H1 (cell line): ENCODE measurements at regions not wholly inside any gene's neighbourhood (a gene's known extent, or its start where the extent isn't known, plus 50 kb on each side); places are given as distances from the start of the nearest gene placed in this dataset.

Source experiments
- CTCF ChIA-PET: fragments of 300-600 bp; sonication (Branson Sonifier 250); formaldehyde crosslinking; loops from one replicate; lab custom pipeline; 2021; ENCODE audit not compliant: partially characterized antibody; lab: Charles Lee
- POLR2A ChIA-PET: fragments of 300-600 bp; sonication (Branson Sonifier 250); formaldehyde crosslinking; loops from one replicate; lab custom pipeline; 2021; ENCODE audit warnings: inconsistent platforms; ENCODE audit not compliant: partially characterized antibody; lab: Charles Lee
- DNase-seq, 2 experiments: peaks; one replicate each; pipeline versions ENCODE4 v3.0.0 to v3.0.0-alpha.2; 2010 to 2022; ENCODE audit warnings: low spot score in 2 of 2, low read depth in 1 of 2, mixed read lengths in 1 of 2
- FAIRE-seq: peaks from 2 replicates; lab custom pipeline; 2011; peaks lifted over from hg19 to GRCh38; lab: Jason Lieb, UNC
- H2AFZ ChIP-seq: 2 replicates; pipeline ENCODE4 v1.8.1; 2012; ENCODE audit warnings: low read length, inconsistent platforms
- H2AK5ac ChIP-seq: 2 replicates; pipeline ENCODE4 v1.6.1; 2013; ENCODE audit warnings: low read depth, low read length
- H2BK120ac ChIP-seq: replicated peaks from 2 replicates; pipeline ENCODE3; 2013; ENCODE audit warnings: low read depth, low read length, inconsistent platforms
- H2BK12ac ChIP-seq: 2 replicates; pipeline ENCODE4 v1.6.1; 2013; ENCODE audit warnings: low read depth, low read length
- H2BK15ac ChIP-seq: 2 replicates; pipeline ENCODE4 v1.6.1; 2013; ENCODE audit warnings: low read length
- H2BK20ac ChIP-seq: 2 replicates; pipeline ENCODE4 v1.6.1; 2013; ENCODE audit warnings: low read length
- H2BK5ac ChIP-seq: 2 replicates; pipeline ENCODE4 v1.6.1; 2013; ENCODE audit warnings: low read depth, low read length
- H3K14ac ChIP-seq: 2 replicates; pipeline ENCODE4 v1.6.1; 2013; ENCODE audit warnings: inconsistent platforms; ENCODE audit not compliant: insufficient read length
- H3K18ac ChIP-seq: 2 replicates; pipeline ENCODE4 v1.6.1; 2013; ENCODE audit warnings: low read length; ENCODE audit errors: extremely low read depth
- H3K23ac ChIP-seq: 2 replicates; pipeline ENCODE4 v1.6.1; 2013; ENCODE audit warnings: inconsistent platforms; ENCODE audit not compliant: insufficient read length
- H3K23me2 ChIP-seq: 2 replicates; pipeline ENCODE4 v1.6.1; 2013; ENCODE audit warnings: low read depth, low read length
- H3K27ac ChIP-seq: 2 replicates; pipeline ENCODE4 v1.6.1; 2011; ENCODE audit warnings: low read depth, low read length, inconsistent platforms
- H3K27me3 ChIP-seq, 4 experiments: replicated peaks in 1 of 4; 1 replicate in 1 of 4; 2 replicates in 3 of 4; pipeline versions ENCODE4 v1.6.1 to v1.8.1; 2011 to 2013; ENCODE audit warnings: low read length in 3 of 4, mild to moderate bottlenecking in 3 of 4, inconsistent platforms in 2 of 4, mixed read lengths in 2 of 4, moderate library complexity in 1 of 4; ENCODE audit not compliant: control insufficient read depth in 3 of 4, insufficient read depth in 3 of 4; ENCODE audit errors: extremely low read depth in 1 of 4
- H3K36me3 ChIP-seq, 4 experiments: 2 replicates each; pipeline versions ENCODE4 v1.6.1 to v1.8.1; 2011 to 2013; ENCODE audit warnings: mild to moderate bottlenecking in 4 of 4, low read length in 3 of 4, moderate library complexity in 2 of 4, control low read depth in 1 of 4, inconsistent platforms in 1 of 4; ENCODE audit not compliant: insufficient read depth in 4 of 4, control insufficient read depth in 2 of 4
- H3K4ac ChIP-seq: replicated peaks from 2 replicates; pipeline ENCODE3; 2013; ENCODE audit warnings: low read length, low read depth, mixed read lengths, inconsistent platforms; ENCODE audit not compliant: insufficient read length
- H3K4me1 ChIP-seq, 4 experiments: replicated peaks in 1 of 4; 1 replicate in 1 of 4; 2 replicates in 3 of 4; pipeline versions ENCODE4 v1.6.1 to v1.8.1; 2011 to 2013; ENCODE audit warnings: low read length in 3 of 4, inconsistent platforms in 2 of 4, mixed read lengths in 1 of 4; ENCODE audit not compliant: insufficient read depth in 4 of 4, control insufficient read depth in 3 of 4
- H3K4me2 ChIP-seq, 2 experiments: 2 replicates each; pipeline versions ENCODE4 v1.6.1 to v1.8.1; 2011 to 2013; ENCODE audit warnings: low read depth in 2 of 2, low read length in 2 of 2, control low read depth in 1 of 2, inconsistent platforms in 1 of 2, mild to moderate bottlenecking in 1 of 2; ENCODE audit not compliant: insufficient read depth in 1 of 2
- H3K4me3 ChIP-seq, 4 experiments: fragments of 200-600, 300-600 bp in 1 of 4; sonication (generic), shearing (Covaris generic), sonication (Bioruptor Twin) in 1 of 4; 2 replicates each; pipeline versions ENCODE4 v1.5.1 to v1.8.1; 2011 to 2016; ENCODE audit warnings: low read length in 4 of 4, low read depth in 3 of 4, control low read depth in 2 of 4, inconsistent platforms in 2 of 4, mild to moderate bottlenecking in 2 of 4, mixed read lengths in 1 of 4, moderate library complexity in 1 of 4; ENCODE audit not compliant: insufficient read depth in 2 of 4; ENCODE audit errors: extremely low read depth in 1 of 4
- H3K56ac ChIP-seq: replicated peaks from 2 replicates; pipeline ENCODE3; 2013; ENCODE audit warnings: low read depth, mild to moderate bottlenecking, mixed read lengths, low read length, inconsistent platforms; ENCODE audit not compliant: insufficient read length
- H3K79me1 ChIP-seq: 2 replicates; pipeline ENCODE4 v1.6.1; 2013; ENCODE audit warnings: low read depth, low read length, control low read depth
- H3K79me2 ChIP-seq, 2 experiments: 2 replicates each; pipeline versions ENCODE4 v1.6.1 to v1.8.1; 2012 to 2013; ENCODE audit warnings: low read length in 2 of 2, mild to moderate bottlenecking in 2 of 2, inconsistent platforms in 1 of 2; ENCODE audit not compliant: insufficient read depth in 2 of 2, control insufficient read depth in 1 of 2
- H3K9ac ChIP-seq, 4 experiments: replicated peaks in 1 of 4; 1 replicate in 1 of 4; 2 replicates in 3 of 4; pipeline versions ENCODE4 v1.6.1 to v1.8.1; 2011 to 2013; ENCODE audit warnings: low read depth in 3 of 4, low read length in 3 of 4, control low read depth in 2 of 4, mild to moderate bottlenecking in 2 of 4, moderate library complexity in 2 of 4, inconsistent platforms in 1 of 4; ENCODE audit errors: extremely low read depth in 1 of 4
- H3K9me3 ChIP-seq, 2 experiments: 2 replicates each; pipeline versions ENCODE4 v1.6.1 to v1.8.1; 2012 to 2013; ENCODE audit warnings: mild to moderate bottlenecking in 2 of 2, moderate library complexity in 2 of 2, control low read depth in 1 of 2, inconsistent platforms in 1 of 2, low read depth in 1 of 2, low read length in 1 of 2, mixed read lengths in 1 of 2; ENCODE audit not compliant: insufficient read depth in 2 of 2
- H4K20me1 ChIP-seq, 2 experiments: replicated peaks in 1 of 2; 2 replicates each; pipeline versions ENCODE3 to v1.8.1; 2011 to 2013; ENCODE audit warnings: inconsistent platforms in 2 of 2, low read length in 2 of 2, mild to moderate bottlenecking in 1 of 2; ENCODE audit not compliant: insufficient read depth in 2 of 2, control insufficient read depth in 1 of 2
- H4K5ac ChIP-seq: 2 replicates; pipeline ENCODE4 v1.6.1; 2013; ENCODE audit warnings: low read length, low read depth, mixed read lengths, inconsistent platforms; ENCODE audit not compliant: insufficient read length
- H4K8ac ChIP-seq: 2 replicates; pipeline ENCODE4 v1.8.0; 2013; ENCODE audit warnings: mild to moderate bottlenecking, moderate library complexity, low read length, inconsistent platforms; ENCODE audit not compliant: insufficient read depth; ENCODE audit errors: extremely low read depth
- H4K91ac ChIP-seq: replicated peaks from 2 replicates; pipeline ENCODE3; 2013; ENCODE audit warnings: low read length, mixed read lengths, inconsistent platforms; ENCODE audit not compliant: insufficient read length
- BACH1 ChIP-seq: IDR thresholded peaks from 2 replicates; pipeline ENCODE4 v1.6.1; 2012; ENCODE audit warnings: low read length, improper control_type of control experiment
- CHD1 ChIP-seq: IDR thresholded peaks from 2 replicates; pipeline ENCODE4 v1.6.1; 2012; ENCODE audit warnings: low read depth, low read length, improper control_type of control experiment
- CREB1 ChIP-seq: IDR thresholded peaks from 2 replicates; pipeline ENCODE4 v1.6.1; 2012; ENCODE audit warnings: inconsistent platforms
- EZH2 ChIP-seq: fragments of 200-600 bp; sonication (generic); IDR thresholded peaks from 2 replicates; pipeline ENCODE4 v1.7.1; 2012; ENCODE audit warnings: low read depth, mild to moderate bottlenecking, moderate library complexity, low read length, inconsistent platforms; ENCODE audit not compliant: severe bottlenecking
- HDAC2 ChIP-seq, 2 experiments: fragments of 300-600 bp in 1 of 2; sonication (generic) in 1 of 2; IDR thresholded peaks; 2 replicates each; pipeline ENCODE4 v1.6.1; 2011 to 2012; ENCODE audit warnings: low read depth in 2 of 2, low read length in 2 of 2, mild to moderate bottlenecking in 2 of 2, moderate library complexity in 2 of 2, borderline replicate concordance in 1 of 2, inconsistent platforms in 1 of 2
- MAFK ChIP-seq: IDR thresholded peaks from 2 replicates; pipeline ENCODE4 v1.6.1; 2012; ENCODE audit warnings: low read depth, mild to moderate bottlenecking, improper control_type of control experiment, low read length
- PHF8 ChIP-seq: fragments of 200-600 bp; sonication (generic); conservative IDR thresholded peaks from 2 replicates; pipeline ENCODE4 v1.7.1; 2012; ENCODE audit warnings: low read depth, mild to moderate bottlenecking, inconsistent platforms, low read length, moderate library complexity
- POU5F1 ChIP-seq: IDR thresholded peaks from 2 replicates; pipeline ENCODE4 v1.6.1; 2011; ENCODE audit warnings: low read depth, mild to moderate bottlenecking, low read length, moderate library complexity
- RBBP5 ChIP-seq: IDR thresholded peaks from 2 replicates; pipeline ENCODE4 v1.7.1; 2012; ENCODE audit warnings: low read depth, mild to moderate bottlenecking, inconsistent platforms, low read length, moderate library complexity, borderline replicate concordance
- TEAD4 ChIP-seq: IDR thresholded peaks from 2 replicates; pipeline ENCODE4 v1.6.1; 2012; ENCODE audit warnings: low read depth, low read length, inconsistent platforms, mixed read lengths
- USF2 ChIP-seq: IDR thresholded peaks from 2 replicates; pipeline ENCODE4 v1.6.1; 2011; ENCODE audit warnings: low read length, improper control_type of control experiment
- WGBS, 2 experiments: shearing (Covaris generic) in 1 of 2; methylation state at CpG; one replicate each; pipeline versions ENCODE4 v1.1.6 to v1.1.7; 2013 to 2015; ENCODE audit warnings: low lambda C conversion rate in 2 of 2, mixed read lengths in 2 of 2, inconsistent platforms in 1 of 2, low coverage in 1 of 2, missing lambda C conversion rate in 1 of 2; ENCODE audit not compliant: insufficient replicate concordance in 2 of 2, insufficient coverage in 1 of 2, insufficient read length in 1 of 2; ENCODE audit errors: extremely low coverage in 1 of 2, missing lambda C conversion rate in 1 of 2; 5-methylcytosine and 5-hydroxymethylcytosine counted together

- Histone ChIP-seq H3K23ac (no peak overlapping the region), H2BK12ac (no peak overlapping the region), H4K91ac (no peak overlapping the region), H3K9ac (no peak overlapping the region), H2BK120ac (no peak overlapping the region), H4K5ac (no peak overlapping the region), H3K56ac (no peak overlapping the region), H2AFZ (no peak overlapping the region), H3K9me3 (no peaks in the 10 kb centered on the region), H3K79me1 (no peaks in the 10 kb centered on the region), H2BK15ac (no peak overlapping the region), H3K4ac (no peak overlapping the region), H3K27me3 (no peaks in the 10 kb centered on the region), H3K4me1 (no peaks in the 10 kb centered on the region), H3K4me2 (no peak overlapping the region), H3K36me3 (no peaks in the 10 kb centered on the region), H3K14ac (no peak overlapping the region), H3K4me3 (no peak overlapping the region), H3K79me2 (no peaks in the 10 kb centered on the region), H4K8ac (no peak overlapping the region), H3K18ac (no peak overlapping the region), H4K20me1 (no peaks in the 10 kb centered on the region), H3K27ac (no peak overlapping the region), H3K23me2 (no peaks in the 10 kb centered on the region), H2BK20ac (no peak overlapping the region), H2BK5ac (no peak overlapping the region), H2AK5ac (no peak overlapping the region)
- POLR2A ChIA-PET: no interaction called here
- WGBS, 2 experiments: 96% methylated on average over 1 of the region's 1 CpG; no CpG with 5 or more reads in 1 of the 2 experiments
- CTCF ChIA-PET: no interaction called here
- DNase-seq (no peak), FAIRE-seq (no peak)
- TF ChIP-seq CHD1 (no peak), PHF8 (no peak), POU5F1 (no peak), MAFK (no peak), BACH1 (no peak), RBBP5 (no peak), TEAD4 (no peak), USF2 (no peak), EZH2 (no peak), CREB1 (no peak), HDAC2 (IDR thresholded peaks at IDR 0.05; ENCODE audit: borderline replicate concordance in 1 of 2, low read depth in 2 of 2, low read length in 2 of 2) (no peak)
- TF ChIP-seq, all 59 proteins: peak for 0
Measured at GRCh38 chr5:20692913-20693312, 704.9 kb upstream of the CDH18 start.
